SJSA1 (cell line): ENCODE measurements at regions not wholly inside any gene's neighbourhood (a gene's known extent, or its start where the extent isn't known, plus 50 kb on each side); places are given as distances from the start of the nearest gene placed in this dataset.
A peak's percentile ranks its signal among the peaks of the same experiment; 100 is the strongest.
"Not testable (repeated sequence)": the region's sequence is repeated elsewhere in the genome, so short reads cannot be mapped to it uniquely, and the experiment has no call there.

Experiments
- DNase-seq, 2 experiments: peaks; one replicate each; pipeline ENCODE4 v3.0.0-alpha.2; 2015 to 2020; ENCODE audit warnings: low spot score in 2 of 2, low read depth in 1 of 2
- H3K27ac ChIP-seq: fragments of 250-450 bp; sonication (Bioruptor Pico); 2 replicates; pipeline ENCODE4 v1.5.1; 2020; ENCODE audit warnings: mild to moderate bottlenecking, moderate library complexity
- H3K27me3 ChIP-seq: fragments of 250-450 bp; sonication (Bioruptor Pico); replicated peaks from 2 replicates; pipeline ENCODE4 v1.5.1; 2020; ENCODE audit warnings: mild to moderate bottlenecking, moderate library complexity
- H3K36me3 ChIP-seq: fragments of 250-450 bp; sonication (Bioruptor Pico); 2 replicates; pipeline ENCODE4 v1.5.1; 2020; ENCODE audit warnings: mild to moderate bottlenecking
- H3K4me1 ChIP-seq: fragments of 250-450 bp; sonication (Bioruptor Pico); replicated peaks from 2 replicates; pipeline ENCODE4 v1.6.1; 2021; ENCODE audit warnings: mild to moderate bottlenecking
- H3K4me3 ChIP-seq: fragments of 250-450 bp; sonication (Bioruptor Pico); 2 replicates; pipeline ENCODE4 v1.5.1; 2020; ENCODE audit warnings: mild to moderate bottlenecking
- H3K9me3 ChIP-seq: fragments of 250-450 bp; sonication (Bioruptor Pico); replicated peaks from 2 replicates; pipeline ENCODE4 v1.5.1; 2020; ENCODE audit warnings: mild to moderate bottlenecking

DNA sequence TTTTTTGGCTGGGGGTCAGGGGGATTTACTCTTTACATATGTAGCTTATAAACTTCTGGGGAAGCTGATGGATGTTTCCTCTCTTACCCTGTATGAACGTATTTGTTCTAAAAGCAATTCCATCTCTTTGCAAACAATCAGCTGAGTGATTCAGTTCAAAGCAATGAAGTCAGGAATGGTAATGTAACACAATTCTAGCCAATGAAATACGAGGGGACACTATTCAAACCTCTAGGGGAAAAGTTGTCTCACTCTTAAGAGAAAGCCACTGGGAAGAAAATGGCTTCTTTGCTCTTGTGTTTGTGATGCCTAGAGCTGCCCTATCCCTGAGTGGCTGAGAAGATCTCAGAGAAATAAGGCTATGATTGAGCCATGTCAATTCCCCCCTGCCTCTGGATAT lies 134.8 kb upstream of the SEMA3C start:
- Histone ChIP-seq H3K36me3 (no peaks in the 10 kb centered on the region), H3K27me3 (no peaks in the 10 kb centered on the region), H3K4me3 (no peak overlapping the region), H3K9me3 (no peaks in the 10 kb centered on the region), H3K27ac (no peak overlapping the region; the same call in 1 of the 2 replicates), H3K4me1 (peaks cover 10% of the 10 kb centered on the region)
- DNase-seq, result peak in 1 of 2 experiments; percentile 27

DNA sequence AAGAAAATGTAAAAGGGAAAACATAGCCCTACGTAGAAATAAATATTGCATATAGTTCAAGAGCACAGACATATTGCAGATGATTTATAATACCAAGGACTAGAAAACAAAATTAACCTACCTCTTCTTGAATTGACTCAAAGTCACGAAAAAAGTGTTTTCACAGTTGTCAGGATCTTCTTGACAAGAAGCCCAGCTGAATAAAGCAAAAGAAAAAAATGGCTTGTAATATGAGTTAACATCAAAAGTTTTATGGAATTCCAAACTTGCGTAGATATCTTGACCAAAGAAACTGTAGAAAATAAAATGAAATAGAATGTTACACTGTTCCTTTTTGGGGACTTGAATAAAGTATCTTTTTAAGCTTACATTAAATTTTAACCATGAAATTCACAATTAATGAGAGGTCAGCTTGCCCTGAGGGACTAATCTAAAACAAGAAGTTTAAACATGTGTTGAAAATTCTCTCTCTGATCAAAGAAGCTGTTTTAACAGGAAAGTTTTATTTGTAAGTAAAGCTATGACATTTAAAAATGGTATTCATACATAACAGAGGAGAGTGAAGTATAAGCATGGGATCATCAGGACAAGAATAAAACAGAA lies 133.1 kb upstream of the SEMA3C start:
- Histone ChIP-seq H3K9me3 (no peaks in the 10 kb centered on the region; the same call in 1 of the 2 replicates), H3K4me3 (no peak overlapping the region), H3K27ac (no peak overlapping the region), H3K36me3 (no peaks in the 10 kb centered on the region), H3K27me3 (no peaks in the 10 kb centered on the region), H3K4me1 (peaks cover 10% of the 10 kb centered on the region)
- no peak for DNase-seq

DNA sequence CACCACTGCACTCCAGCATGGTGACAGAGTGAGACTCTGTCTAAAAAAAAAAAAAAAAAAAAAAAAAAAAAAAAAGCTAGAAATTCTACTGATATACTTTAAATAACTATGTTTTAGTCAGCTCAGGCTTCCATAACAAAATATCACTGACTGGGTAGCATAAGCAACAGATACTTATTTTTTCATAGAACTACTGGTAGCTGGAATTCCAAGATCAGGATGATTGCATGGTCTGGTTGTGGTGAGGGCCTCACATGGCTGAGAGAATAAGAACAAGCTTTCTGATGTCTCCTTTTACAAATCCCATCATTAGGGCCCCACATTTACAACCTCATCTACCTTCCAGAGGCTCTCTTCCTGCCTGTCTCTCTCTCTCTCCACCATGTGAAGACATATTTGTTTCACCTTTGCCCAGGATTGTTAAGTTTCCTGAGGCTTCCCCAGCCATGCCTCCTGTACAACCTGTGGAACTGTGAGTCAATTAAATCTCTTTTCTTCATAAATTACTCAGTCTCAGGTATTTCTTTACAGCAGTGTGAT lies 126.7 kb upstream of the SEMA3C start:
- Histone ChIP-seq H3K9me3 (no peaks in the 10 kb centered on the region; the same call in 1 of the 2 replicates), H3K36me3 (no peaks in the 10 kb centered on the region), H3K27ac (no peak overlapping the region), H3K4me1 (no peaks in the 10 kb centered on the region), H3K4me3 (no peak overlapping the region), H3K27me3 (no peaks in the 10 kb centered on the region)
- no peak for DNase-seq

DNA sequence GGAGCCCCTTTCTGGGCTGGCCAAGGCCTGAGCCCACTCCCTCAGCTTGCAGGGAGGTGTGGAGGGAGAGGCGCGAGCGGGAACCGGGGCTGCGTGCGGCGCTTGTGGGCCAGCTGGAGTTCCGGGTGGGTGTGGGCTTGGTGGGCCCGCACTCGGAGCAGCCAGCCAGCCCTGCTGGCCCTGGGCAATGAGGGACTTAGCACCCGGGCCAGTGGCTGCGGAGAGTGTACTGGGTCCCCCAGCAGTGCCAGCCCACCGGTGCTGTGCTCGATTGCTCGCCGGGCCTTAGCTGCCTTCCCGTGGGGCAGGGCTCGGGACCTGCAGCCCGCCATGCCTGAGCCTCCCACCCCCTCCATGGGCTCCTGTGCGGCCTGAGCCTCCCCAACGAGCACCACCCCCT lies 123.8 kb upstream of the SEMA3C start:
- not testable (repeated sequence) for H3K4me3 ChIP-seq, H3K27ac ChIP-seq, DNase-seq, H3K4me1 ChIP-seq, H3K27me3 ChIP-seq, H3K9me3 ChIP-seq, H3K36me3 ChIP-seq

DNA sequence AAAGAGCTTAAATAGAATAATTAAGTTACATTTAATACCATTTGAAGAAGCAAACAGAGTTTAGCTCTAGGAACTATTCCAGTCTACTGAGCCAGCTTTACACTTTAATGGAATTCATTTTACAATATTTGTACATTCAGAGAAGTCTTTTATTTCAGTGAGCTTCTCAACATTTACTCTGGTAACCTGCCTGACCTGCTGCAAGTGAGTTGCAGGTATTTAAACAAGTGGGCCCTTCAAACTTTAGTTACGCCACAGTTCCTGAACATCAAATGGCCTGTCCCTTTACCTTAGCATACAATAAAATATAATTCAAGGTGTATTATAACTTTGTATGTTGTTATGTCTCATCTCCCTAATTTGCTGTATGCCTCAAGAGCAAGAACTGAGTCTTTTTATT lies 121.6 kb upstream of the SEMA3C start:
- Histone ChIP-seq H3K36me3 (no peaks in the 10 kb centered on the region), H3K9me3 (no peaks in the 10 kb centered on the region), H3K4me1 (no peaks in the 10 kb centered on the region), H3K4me3 (no peak overlapping the region), H3K27me3 (no peaks in the 10 kb centered on the region), H3K27ac (no peak overlapping the region)
- DNase-seq, result no peak

DNA sequence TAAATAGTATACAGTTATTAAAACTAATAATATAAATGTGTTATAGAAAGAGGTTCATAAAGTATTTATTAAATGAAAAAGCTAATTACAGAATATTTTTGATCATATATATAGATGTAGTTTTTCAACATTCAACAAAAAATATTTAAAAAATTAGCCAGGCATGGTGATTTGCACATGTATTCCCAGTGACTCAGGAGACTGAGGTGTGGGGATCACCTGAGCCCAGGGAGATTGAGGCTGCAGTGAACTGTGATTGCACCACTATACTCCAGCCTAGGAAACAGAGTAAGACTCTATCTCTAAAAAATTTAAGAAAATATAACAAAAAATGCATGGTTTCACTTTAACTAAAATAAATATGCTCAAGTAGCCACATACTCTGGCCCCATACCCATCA lies 118.0 kb upstream of the SEMA3C start:
- Histone ChIP-seq H3K4me3 (no peak overlapping the region), H3K27me3 (no peaks in the 10 kb centered on the region), H3K27ac (no peak overlapping the region), H3K9me3 (no peaks in the 10 kb centered on the region), H3K4me1 (no peaks in the 10 kb centered on the region), H3K36me3 (no peaks in the 10 kb centered on the region)
- DNase-seq, result no peak

DNA sequence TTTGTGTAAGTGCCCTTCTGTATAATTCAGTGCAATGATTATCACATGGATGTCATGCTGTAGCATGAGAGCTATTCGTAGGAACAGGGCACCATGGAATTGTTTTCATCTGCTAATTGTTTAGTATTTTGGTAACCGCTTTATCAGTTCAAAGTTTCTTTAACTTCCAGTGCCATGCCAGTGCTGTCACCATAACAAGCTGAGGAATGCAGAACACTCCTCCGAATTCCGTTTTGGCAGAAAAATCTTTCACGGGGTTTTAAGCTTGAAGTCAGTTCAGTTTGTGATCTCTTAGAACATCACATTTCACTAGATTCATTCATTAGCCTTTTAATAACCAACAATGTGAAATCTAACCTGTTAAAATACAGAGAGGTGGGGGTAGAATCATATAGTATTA lies 117.2 kb upstream of the SEMA3C start:
- DNase-seq, result no peak

DNA sequence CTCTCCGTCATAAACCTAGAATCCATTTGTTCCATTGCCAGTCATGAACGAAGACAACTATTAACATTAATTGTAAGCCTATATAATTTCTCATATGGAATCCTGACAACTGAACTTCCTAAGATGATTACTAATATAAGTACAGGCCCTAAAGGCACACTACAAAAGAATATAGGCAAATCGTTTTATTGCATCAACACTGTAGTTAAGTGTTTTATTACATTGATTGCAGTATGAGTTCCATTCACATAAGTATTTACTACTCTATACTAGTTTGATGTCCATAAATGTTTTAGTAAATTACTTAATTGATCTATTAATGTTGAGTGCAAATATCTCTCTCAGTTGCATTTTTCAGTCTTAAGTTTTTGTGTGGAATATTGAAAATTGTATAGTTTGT lies 113.1 kb upstream of the SEMA3C start:
- no peak for DNase-seq
- Histone ChIP-seq H3K36me3 (no peaks in the 10 kb centered on the region), H3K9me3 (no peaks in the 10 kb centered on the region), H3K4me3 (no peak overlapping the region), H3K27me3 (no peaks in the 10 kb centered on the region), H3K27ac (no peak overlapping the region), H3K4me1 (no peaks in the 10 kb centered on the region)

More for the DNA sequence above, 117.2 kb upstream of the SEMA3C start:
- Histone ChIP-seq H3K27ac (no peak overlapping the region), H3K4me3 (no peak overlapping the region), H3K36me3 (no peaks in the 10 kb centered on the region), H3K4me1 (no peaks in the 10 kb centered on the region), H3K27me3 (no peaks in the 10 kb centered on the region), H3K9me3 (no peaks in the 10 kb centered on the region)

DNA sequence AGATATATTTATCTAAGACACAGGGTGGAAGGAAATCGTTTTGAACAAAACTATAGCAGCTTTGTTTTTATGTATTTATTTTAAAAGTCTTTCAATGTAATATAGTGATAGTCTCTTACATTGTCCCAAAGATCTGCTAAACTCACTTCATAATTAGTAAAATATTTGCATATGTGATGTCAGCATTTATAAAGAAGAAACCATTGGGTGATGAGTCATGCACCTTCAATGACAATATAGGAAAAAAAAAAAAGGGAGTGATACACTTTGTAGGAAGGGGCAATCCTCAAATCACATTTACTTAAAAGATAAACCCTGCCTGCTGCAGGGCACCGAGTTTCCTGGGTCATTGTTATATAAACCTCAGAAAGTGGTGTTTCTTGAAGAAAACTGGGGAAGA lies 112.4 kb upstream of the SEMA3C start:
- no peak overlapping the region for H3K4me3 ChIP-seq
- H3K27ac ChIP-seq, result no peak overlapping the region
- no peak for DNase-seq
- no peaks in the 10 kb centered on the region for H3K27me3 ChIP-seq
- H3K9me3 ChIP-seq, result no peaks in the 10 kb centered on the region
- H3K4me1 ChIP-seq, result no peaks in the 10 kb centered on the region
- H3K36me3 ChIP-seq, result no peaks in the 10 kb centered on the region

DNA sequence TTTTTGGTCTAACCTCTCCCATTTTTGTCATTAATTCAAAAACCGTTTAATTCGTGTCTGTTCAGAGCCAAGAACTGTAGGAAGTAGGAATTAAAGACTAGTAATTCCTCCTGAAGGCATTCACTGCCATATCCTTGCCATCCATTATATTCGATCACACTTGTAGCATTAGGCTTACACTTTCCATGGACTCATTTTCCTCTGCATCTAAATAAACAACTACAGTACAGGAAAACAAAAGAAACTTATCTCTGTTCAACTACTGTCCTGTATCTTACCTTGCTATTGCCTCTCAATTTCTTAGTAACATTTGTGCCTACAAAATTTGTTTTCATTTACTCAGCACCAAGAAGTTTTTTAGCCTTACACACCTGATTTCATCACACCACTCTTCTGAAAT lies 111.6 kb upstream of the SEMA3C start:
- Histone ChIP-seq H3K9me3 (no peaks in the 10 kb centered on the region), H3K27me3 (no peaks in the 10 kb centered on the region), H3K4me3 (no peak overlapping the region), H3K4me1 (no peaks in the 10 kb centered on the region), H3K36me3 (no peaks in the 10 kb centered on the region), H3K27ac (no peak overlapping the region)
- DNase-seq, result no peak

DNA sequence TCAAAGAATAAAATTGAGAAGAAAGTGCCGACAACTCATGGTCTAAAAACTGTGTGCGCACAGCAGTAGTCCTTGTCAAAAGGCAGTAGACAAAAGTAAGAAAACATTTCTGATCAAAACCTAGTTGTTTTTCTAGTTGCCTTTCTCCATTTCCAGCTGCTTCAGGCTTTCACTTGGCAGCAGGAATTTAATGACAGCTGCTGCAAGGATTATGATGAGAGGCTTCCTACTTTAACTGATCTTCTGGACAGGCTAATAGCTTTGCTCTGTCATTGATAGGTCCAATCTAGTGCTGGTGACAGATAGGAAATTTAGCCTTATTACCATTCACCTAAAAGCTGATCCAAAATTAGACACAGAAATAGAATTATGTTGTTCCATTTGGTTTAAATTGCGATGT lies 110.7 kb upstream of the SEMA3C start:
- Histone ChIP-seq H3K4me1 (0 out of 2 replicates have a peak, but pooled peaks cover 4% of the 10 kb centered on the region), H3K27me3 (no peaks in the 10 kb centered on the region), H3K27ac (no peak overlapping the region), H3K36me3 (no peaks in the 10 kb centered on the region), H3K9me3 (no peaks in the 10 kb centered on the region), H3K4me3 (no peak overlapping the region)
- DNase-seq, result no peak

DNA sequence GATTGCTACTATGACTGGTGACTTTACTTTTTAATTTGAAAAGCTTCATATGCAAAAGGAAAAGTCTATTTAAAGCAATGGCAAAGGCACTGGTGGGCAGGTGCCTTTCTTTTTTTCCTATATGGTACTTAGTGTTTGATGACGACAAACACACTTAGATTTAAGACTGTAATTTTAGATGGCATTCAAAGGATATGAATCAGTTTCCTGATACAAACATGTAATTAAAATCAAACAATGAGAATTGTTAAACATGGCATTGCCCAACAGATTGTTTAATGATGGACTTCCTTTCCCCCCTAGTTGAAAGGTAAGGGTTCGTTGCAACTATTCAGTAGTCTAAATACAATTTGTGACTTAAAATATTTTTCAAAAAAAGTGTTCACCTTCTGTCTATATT lies 106.5 kb upstream of the SEMA3C start:
- Histone ChIP-seq H3K4me3 (no peak overlapping the region), H3K27ac (no peak overlapping the region), H3K27me3 (no peaks in the 10 kb centered on the region), H3K4me1 (0 out of 2 replicates have a peak, but pooled peaks cover 4% of the 10 kb centered on the region), H3K9me3 (no peaks in the 10 kb centered on the region), H3K36me3 (no peaks in the 10 kb centered on the region)
- no peak for DNase-seq

DNA sequence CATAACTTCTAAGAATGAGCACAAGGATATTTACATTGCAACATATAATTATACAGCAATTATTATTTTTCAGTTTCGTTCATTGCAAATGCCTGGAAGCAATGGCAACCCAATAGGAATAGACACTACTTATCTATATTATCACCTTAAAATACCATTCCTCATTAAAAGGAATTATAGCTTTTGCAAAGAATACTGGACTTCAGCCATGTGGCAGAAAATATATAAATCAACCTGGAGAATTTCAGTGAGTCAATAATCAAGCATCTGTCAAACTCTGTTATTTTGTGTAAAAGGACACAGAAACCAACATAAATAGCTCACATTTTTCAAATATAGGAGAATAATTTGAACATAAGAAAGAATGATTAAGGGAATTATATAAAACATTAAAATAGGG lies 96.1 kb upstream of the SEMA3C start:
- H3K27me3 ChIP-seq, result no peaks in the 10 kb centered on the region
- no peak overlapping the region for H3K27ac ChIP-seq
- peaks cover 5% of the 10 kb centered on the region; the same call in 1 of the 2 replicates for H3K9me3 ChIP-seq
- no peaks in the 10 kb centered on the region for H3K36me3 ChIP-seq
- peaks cover 8% of the 10 kb centered on the region for H3K4me1 ChIP-seq
- DNase-seq, result no peak
- H3K4me3 ChIP-seq, result no peak overlapping the region

DNA sequence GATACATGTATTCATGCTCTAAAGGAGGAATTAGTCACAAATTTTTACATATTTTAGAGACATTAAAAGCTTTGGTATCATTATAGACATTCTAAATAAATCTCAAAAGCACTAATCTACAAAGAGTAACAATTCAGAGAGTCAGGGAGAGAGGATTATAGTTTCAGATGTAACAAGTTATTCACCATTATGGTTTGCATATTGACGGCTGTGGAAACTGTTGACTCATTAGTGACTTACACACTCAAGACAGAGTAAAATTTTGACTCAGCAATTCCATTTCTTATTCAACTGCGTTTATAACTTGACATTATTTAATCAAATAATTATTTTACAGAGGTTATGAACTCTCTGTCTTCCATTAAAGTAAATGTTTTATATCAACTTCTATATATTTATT lies 95.4 kb upstream of the SEMA3C start:
- Histone ChIP-seq H3K27me3 (no peaks in the 10 kb centered on the region), H3K4me1 (peaks cover 8% of the 10 kb centered on the region), H3K4me3 (no peak overlapping the region), H3K9me3 (peaks cover 5% of the 10 kb centered on the region; the same call in 1 of the 2 replicates), H3K36me3 (no peaks in the 10 kb centered on the region), H3K27ac (no peak overlapping the region)
- DNase-seq, result no peak
